ENCODE measurements at regions not wholly inside any gene's neighbourhood (a gene's known extent, or its start where the extent isn't known, plus 50 kb on each side); places are given as distances from the start of the nearest gene placed in this dataset.

DNA sequence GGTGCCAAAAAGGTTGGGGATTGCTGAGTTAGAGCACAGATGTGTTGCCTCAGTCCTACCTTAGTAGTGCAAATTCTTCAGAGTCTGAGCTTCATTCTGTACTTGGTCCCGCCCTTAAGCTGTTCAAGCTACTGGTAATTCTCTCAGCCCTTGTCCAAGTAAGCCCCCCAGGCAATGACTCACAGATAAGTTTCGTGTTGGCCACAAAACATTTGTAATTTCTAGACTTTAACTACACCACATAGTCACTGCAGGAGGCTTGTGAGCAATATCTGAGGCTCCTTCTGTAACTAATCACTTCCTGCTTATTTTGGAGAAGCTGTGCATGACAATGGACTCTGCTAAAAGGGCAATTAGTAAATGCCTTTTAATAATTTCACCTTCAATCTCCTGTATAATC lies 1420.5 kb downstream of the PCDH7 start:
- TF ChIP-seq ZNF274 (IDR thresholded peaks at IDR 0.05; ENCODE audit: low read depth, low read length) (no peak), YY1 (IDR thresholded peaks at IDR 0.05; ENCODE audit: insufficient read depth, insufficient read length) (no peak), SUZ12 (IDR thresholded peaks at IDR 0.05; ENCODE audit: extremely low read depth, insufficient read depth, insufficient read length) (no peak)

Measured in NT2/D1 (cell line).